Neural progenitor cell (in vitro differentiated cells): ENCODE measurements at regions not wholly inside any gene's neighbourhood (a gene's known extent, or its start where the extent isn't known, plus 50 kb on each side); places are given as distances from the start of the nearest gene placed in this dataset.

ENCODE experiments used
- DNase-seq: peaks from one replicate; pipeline ENCODE4 v3.0.0-alpha.2; 2016; ENCODE audit warnings: low spot score
- H2AFZ ChIP-seq: fragments of 200-600 bp; sonication (generic); replicated peaks from 2 replicates; pipeline ENCODE4 v1.6.1; 2016; ENCODE audit warnings: antibody characterized with exemption
- H3F3A ChIP-seq: fragments of 200-600 bp; sonication (generic); 2 replicates; pipeline ENCODE4 v1.6.1; 2016; ENCODE audit warnings: antibody characterized with exemption, low read depth
- H3K27ac ChIP-seq: fragments of 200-600 bp; sonication (generic); 2 replicates; pipeline ENCODE4 v1.5.1; 2016; ENCODE audit warnings: mild to moderate bottlenecking
- H3K27me3 ChIP-seq: fragments of 200-600 bp; sonication (generic); 2 replicates; pipeline ENCODE4 v1.6.1; 2016; ENCODE audit warnings: mild to moderate bottlenecking, moderate library complexity
- H3K36me3 ChIP-seq: fragments of 200-600 bp; sonication (generic); 2 replicates; pipeline ENCODE4 v1.5.1; 2016
- H3K4me1 ChIP-seq: fragments of 200-600 bp; sonication (generic); 2 replicates; pipeline ENCODE4 v1.6.1; 2016; ENCODE audit warnings: mixed run types
- H3K4me2 ChIP-seq: fragments of 200-600 bp; sonication (generic); 2 replicates; pipeline ENCODE4 v1.6.1; 2016
- H3K4me3 ChIP-seq: fragments of 200-600 bp; sonication (generic); 2 replicates; pipeline ENCODE4 v1.5.1; 2016
- H3K79me2 ChIP-seq: fragments of 200-600 bp; sonication (generic); 2 replicates; pipeline ENCODE4 v1.6.1; 2016; ENCODE audit warnings: low read depth
- H3K9ac ChIP-seq: fragments of 200-600 bp; sonication (generic); 2 replicates; pipeline ENCODE4 v1.6.1; 2016
- H3K9me3 ChIP-seq: fragments of 200-600 bp; sonication (generic); 2 replicates; pipeline ENCODE4 v1.5.1; 2016; ENCODE audit warnings: low read depth
- H4K20me1 ChIP-seq: fragments of 200-600 bp; sonication (generic); 2 replicates; pipeline ENCODE4 v1.6.1; 2016; ENCODE audit warnings: low read depth
- H3K27ac Mint-ChIP-seq: 3 replicates; pipeline ENCODE4 v1.8.0; 2021; ENCODE audit warnings: mixed read lengths
- H3K27me3 Mint-ChIP-seq: 2 replicates; pipeline ENCODE4 v1.8.0; 2022; ENCODE audit warnings: low read depth, mild to moderate bottlenecking, inconsistent platforms, moderate library complexity, mixed read lengths; ENCODE audit not compliant: insufficient read depth
- H3K36me3 Mint-ChIP-seq: 3 replicates; pipeline ENCODE4 v1.8.0; 2021; ENCODE audit warnings: mixed read lengths
- H3K4me1 Mint-ChIP-seq: 3 replicates; pipeline ENCODE4 v1.8.0; 2021; ENCODE audit warnings: mixed read lengths
- H3K4me3 Mint-ChIP-seq: 3 replicates; pipeline ENCODE4 v1.8.0; 2021; ENCODE audit warnings: mild to moderate bottlenecking, moderate library complexity, mixed read lengths
- H3K9me3 Mint-ChIP-seq: 3 replicates; pipeline ENCODE4 v1.8.0; 2020; ENCODE audit warnings: mixed read lengths
- CTCF ChIP-seq: fragments of 200-600 bp; sonication (generic); IDR thresholded peaks from 2 replicates; pipeline ENCODE4 v1.5.1; 2017; ENCODE audit warnings: antibody characterized with exemption, mild to moderate bottlenecking
- EZH2 ChIP-seq: fragments of 200-600 bp; sonication (generic); IDR thresholded peaks from 2 replicates; pipeline ENCODE4 v1.6.1; 2017; ENCODE audit warnings: antibody characterized with exemption, mild to moderate bottlenecking, moderate library complexity
- EZH2phosphoT487 ChIP-seq: fragments of 200-600 bp; sonication (generic); IDR thresholded peaks from 2 replicates; pipeline ENCODE4 v1.6.1; 2017; ENCODE audit warnings: antibody characterized with exemption

- H3K9ac ChIP-seq, result no peak overlapping the region
- Mint-ChIP-seq H3K27me3 (peaks cover 3% of the 10 kb centered on the region), H3K4me3 (no peak overlapping the region), H3K9me3 (peaks cover 12% of the 10 kb centered on the region), H3K36me3 (peaks cover 3% of the 10 kb centered on the region), H3K4me1 (peaks cover 24% of the 10 kb centered on the region), H3K27ac (peak overlapping the region; percentile 13)
- no peaks in the 10 kb centered on the region for H3K79me2 ChIP-seq
- no peaks in the 10 kb centered on the region for H3K36me3 ChIP-seq
- H3F3A ChIP-seq, result no peaks in the 10 kb centered on the region
- DNase-seq, result no peak
- no peaks in the 10 kb centered on the region for H4K20me1 ChIP-seq
- no peak overlapping the region for H2AFZ ChIP-seq
- H3K27ac ChIP-seq, result no peak overlapping the region
- no peak overlapping the region for H3K4me3 ChIP-seq
- H3K27me3 ChIP-seq, result no peaks in the 10 kb centered on the region
- H3K4me2 ChIP-seq, result no peak overlapping the region
- H3K4me1 ChIP-seq, result peaks cover 6% of the 10 kb centered on the region
- no peaks in the 10 kb centered on the region for H3K9me3 ChIP-seq
- TF ChIP-seq CTCF, result no peak
Measured at GRCh38 chr2:226434702-226435101, 364.9 kb downstream of the IRS1 start.

- H3K79me2 ChIP-seq, result no peaks in the 10 kb centered on the region
- no peaks in the 10 kb centered on the region for H3F3A ChIP-seq
- H3K4me2 ChIP-seq, result no peak overlapping the region
- H2AFZ ChIP-seq, result no peak overlapping the region
- no peak overlapping the region for H3K4me3 ChIP-seq
- H3K27me3 ChIP-seq, result no peaks in the 10 kb centered on the region
- Mint-ChIP-seq H3K4me1 (peaks cover 24% of the 10 kb centered on the region), H3K27me3 (peaks cover 3% of the 10 kb centered on the region), H3K27ac (no peak overlapping the region), H3K4me3 (no peak overlapping the region), H3K36me3 (peaks cover 3% of the 10 kb centered on the region), H3K9me3 (peaks cover 10% of the 10 kb centered on the region)
- peaks cover 6% of the 10 kb centered on the region for H3K4me1 ChIP-seq
- no peak overlapping the region for H3K9ac ChIP-seq
- no peak overlapping the region for H3K27ac ChIP-seq
- TF ChIP-seq EZH2phosphoT487 (no peak), CTCF (no peak)
- H3K9me3 ChIP-seq, result no peaks in the 10 kb centered on the region
- H4K20me1 ChIP-seq, result no peaks in the 10 kb centered on the region
- H3K36me3 ChIP-seq, result no peaks in the 10 kb centered on the region
- no peak for DNase-seq
Measured at GRCh38 chr2:226431288-226431948, 368.2 kb downstream of the IRS1 start.

GRCh38 chr2:226429476-226429875 lies 370.1 kb downstream of the IRS1 start:
- Histone ChIP-seq H3K79me2 (no peaks in the 10 kb centered on the region), H3K9me3 (no peaks in the 10 kb centered on the region), H3K27ac (no peak overlapping the region), H3K4me2 (no peak overlapping the region), H3K36me3 (no peaks in the 10 kb centered on the region), H3K4me1 (peaks cover 7% of the 10 kb centered on the region), H2AFZ (no peak overlapping the region), H3K9ac (no peak overlapping the region), H3F3A (no peaks in the 10 kb centered on the region), H3K27me3 (no peaks in the 10 kb centered on the region), H3K4me3 (no peak overlapping the region), H4K20me1 (no peaks in the 10 kb centered on the region)
- Mint-ChIP-seq H3K27me3 (no peaks in the 10 kb centered on the region), H3K4me1 (peaks cover 14% of the 10 kb centered on the region), H3K4me3 (no peak overlapping the region), H3K9me3 (peaks cover 2% of the 10 kb centered on the region), H3K36me3 (no peaks in the 10 kb centered on the region), H3K27ac (no peak overlapping the region)
- no peak for TF ChIP-seq EZH2phosphoT487
- no peak for TF ChIP-seq CTCF
- no peak for TF ChIP-seq EZH2
- DNase-seq, result no peak
